NB4 (cell line): ENCODE measurements at regions not wholly inside any gene's neighbourhood (a gene's known extent, or its start where the extent isn't known, plus 50 kb on each side); places are given as distances from the start of the nearest gene placed in this dataset.

ENCODE experiments used
- POLR2A ChIP-seq: IDR thresholded peaks from 2 replicates; pipeline ENCODE4 v1.6.1; 2011; ENCODE audit warnings: mild to moderate bottlenecking; ENCODE audit not compliant: insufficient read length; ENCODE audit errors: extremely low read depth
- TF ChIP-seq, protein P1 (sequence below): IDR thresholded peaks from one replicate; pipeline ENCODE4 v1.5.1; 2012; ENCODE audit warnings: low read depth, low read length

DNA sequence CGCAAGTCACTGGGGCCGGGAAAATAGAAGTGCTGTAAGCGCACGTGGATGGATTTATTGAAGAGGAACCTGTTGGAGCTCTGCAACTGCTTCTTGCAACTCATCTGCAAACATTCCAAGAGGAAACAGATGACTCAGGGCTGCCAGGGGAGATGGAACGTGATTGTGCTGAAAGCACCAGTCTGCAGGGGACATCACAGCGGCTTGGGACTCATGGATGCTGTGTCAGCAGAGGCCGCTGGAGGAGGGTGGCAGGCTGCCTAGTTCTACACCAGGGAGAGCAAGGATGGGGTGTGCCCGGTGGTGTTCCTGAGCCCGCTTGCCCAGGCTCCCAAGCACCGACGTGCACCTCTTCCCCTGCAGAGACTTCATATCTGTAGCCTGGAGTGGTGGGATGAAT, 515.7 kb downstream of the TCERG1L start:
- TF ChIP-seq, protein P1, sequence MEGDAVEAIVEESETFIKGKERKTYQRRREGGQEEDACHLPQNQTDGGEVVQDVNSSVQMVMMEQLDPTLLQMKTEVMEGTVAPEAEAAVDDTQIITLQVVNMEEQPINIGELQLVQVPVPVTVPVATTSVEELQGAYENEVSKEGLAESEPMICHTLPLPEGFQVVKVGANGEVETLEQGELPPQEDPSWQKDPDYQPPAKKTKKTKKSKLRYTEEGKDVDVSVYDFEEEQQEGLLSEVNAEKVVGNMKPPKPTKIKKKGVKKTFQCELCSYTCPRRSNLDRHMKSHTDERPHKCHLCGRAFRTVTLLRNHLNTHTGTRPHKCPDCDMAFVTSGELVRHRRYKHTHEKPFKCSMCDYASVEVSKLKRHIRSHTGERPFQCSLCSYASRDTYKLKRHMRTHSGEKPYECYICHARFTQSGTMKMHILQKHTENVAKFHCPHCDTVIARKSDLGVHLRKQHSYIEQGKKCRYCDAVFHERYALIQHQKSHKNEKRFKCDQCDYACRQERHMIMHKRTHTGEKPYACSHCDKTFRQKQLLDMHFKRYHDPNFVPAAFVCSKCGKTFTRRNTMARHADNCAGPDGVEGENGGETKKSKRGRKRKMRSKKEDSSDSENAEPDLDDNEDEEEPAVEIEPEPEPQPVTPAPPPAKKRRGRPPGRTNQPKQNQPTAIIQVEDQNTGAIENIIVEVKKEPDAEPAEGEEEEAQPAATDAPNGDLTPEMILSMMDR = no peak
- no peak for TF ChIP-seq POLR2A
